HepG2 (cell line): ENCODE measurements at regions not wholly inside any gene's neighbourhood (a gene's known extent, or its start where the extent isn't known, plus 50 kb on each side); places are given as distances from the start of the nearest gene placed in this dataset.

Experiments
- ATF5 ChIP-seq: sonication (generic); formaldehyde crosslinking; IDR thresholded peaks from 2 replicates; pipeline ENCODE4 v1.4.0; 2020; ENCODE audit warnings: mild to moderate bottlenecking, low read depth, missing genetic modification reagents
- CENPT ChIP-seq: sonication (generic); formaldehyde crosslinking; IDR thresholded peaks from 2 replicates; pipeline ENCODE4 v1.8.0; 2022; ENCODE audit warnings: low read depth, mild to moderate bottlenecking, moderate library complexity, missing genetic modification reagents
- ELF3 ChIP-seq: IDR thresholded peaks from 2 replicates; pipeline ENCODE4 v1.6.1; 2016; ENCODE audit warnings: missing genetic modification reagents, missing compliant biosample characterization
- FOXK2 ChIP-seq: fragments of 450-650 bp; IDR thresholded peaks from 2 replicates; pipeline ENCODE4 v1.6.1; 2016
- GTF2F1 ChIP-seq: fragments of 150-350 bp; IDR thresholded peaks from 2 replicates; pipeline ENCODE4 v1.6.1; 2014; ENCODE audit warnings: low read length
- HHEX ChIP-seq: IDR thresholded peaks from 2 replicates; pipeline ENCODE4 v1.6.1; 2016; ENCODE audit warnings: control low read depth
- MAZ ChIP-seq, 2 experiments: sonication (generic) in 1 of 2; formaldehyde crosslinking in 1 of 2; IDR thresholded peaks; 2 replicates each; pipeline versions ENCODE4 v1.5.0 to v1.6.1; 2012 to 2020; ENCODE audit warnings: low read depth in 2 of 2, mild to moderate bottlenecking in 2 of 2, borderline replicate concordance in 1 of 2, improper control_type of control experiment in 1 of 2, low read length in 1 of 2, missing genetic modification reagents in 1 of 2, moderate library complexity in 1 of 2
- MXD4 ChIP-seq: IDR thresholded peaks from 2 replicates; pipeline ENCODE4 v1.6.1; 2016; ENCODE audit warnings: mild to moderate bottlenecking, missing biosample characterization, missing genetic modification reagents
- NR0B2 ChIP-seq: sonication (generic); formaldehyde crosslinking; IDR thresholded peaks from 2 replicates; pipeline ENCODE4 v1.4.0; 2020; ENCODE audit warnings: mild to moderate bottlenecking, missing genetic modification reagents
- PHF20 ChIP-seq: sonication (generic); formaldehyde crosslinking; IDR thresholded peaks from 2 replicates; pipeline ENCODE4 v1.5.0; 2020; ENCODE audit warnings: mild to moderate bottlenecking, missing genetic modification reagents
- POGK ChIP-seq: sonication (generic); formaldehyde crosslinking; conservative IDR thresholded peaks from 2 replicates; pipeline ENCODE4 v1.8.0; 2022; ENCODE audit warnings: mild to moderate bottlenecking, moderate library complexity, missing genetic modification reagents
- SNAPC4 ChIP-seq: sonication (generic); formaldehyde crosslinking; IDR thresholded peaks from 2 replicates; pipeline ENCODE4 v1.4.0; 2020; ENCODE audit warnings: mild to moderate bottlenecking, missing genetic modification reagents
- SP5 ChIP-seq: IDR thresholded peaks from 2 replicates; pipeline ENCODE4 v1.6.1; 2016; ENCODE audit warnings: low read depth, borderline replicate concordance
- SSRP1 ChIP-seq: IDR thresholded peaks from 2 replicates; pipeline ENCODE4 v1.6.1; 2016; ENCODE audit warnings: control low read depth
- STAT6 ChIP-seq: sonication (generic); formaldehyde crosslinking; IDR thresholded peaks from 2 replicates; pipeline ENCODE4 v1.4.0; 2020; ENCODE audit warnings: missing genetic modification reagents, mild to moderate bottlenecking, borderline replicate concordance
- ZKSCAN1 ChIP-seq: fragments of 150-350 bp; IDR thresholded peaks from 2 replicates; pipeline ENCODE4 v1.6.1; 2014; ENCODE audit warnings: low read length
- ZNF790 ChIP-seq: sonication (generic); formaldehyde crosslinking; IDR thresholded peaks from 2 replicates; pipeline ENCODE4 v1.8.0; 2022; ENCODE audit warnings: missing genetic modification reagents, mild to moderate bottlenecking, borderline replicate concordance
- ZNF883 ChIP-seq: sonication (generic); formaldehyde crosslinking; IDR thresholded peaks from 2 replicates; pipeline ENCODE4 v1.5.1; 2020; ENCODE audit warnings: mild to moderate bottlenecking, missing genetic modification reagents; ENCODE audit errors: not compliant biosample characterization
- ZSCAN9 ChIP-seq: IDR thresholded peaks from 2 replicates; pipeline ENCODE4 v1.6.1; 2016; ENCODE audit warnings: borderline replicate concordance

GRCh38 chr2:172172513-172173173 is 69.9 kb upstream of the DLX2 start (continued):
- TF ChIP-seq ZKSCAN1: no peak
- no peak for TF ChIP-seq HHEX (CRISPR knock-in tag)
- TF ChIP-seq MAZ (IDR thresholded peaks at IDR 0.05; ENCODE audit: borderline replicate concordance, low read depth, low read length): peak; percentile 92
- TF ChIP-seq MAZ (CRISPR knock-in tag; IDR thresholded peaks at IDR 0.05; ENCODE audit: low read depth): peak; percentile 97
- no peak for TF ChIP-seq FOXK2
- peak; percentile 42; the same call in 1 of the 2 replicates for TF ChIP-seq ELF3 (CRISPR knock-in tag)
- no peak for TF ChIP-seq SNAPC4 (CRISPR knock-in tag)
- peak; percentile 64; the same call in 1 of the 2 replicates for TF ChIP-seq SP5
- TF ChIP-seq ZSCAN9: no peak
- TF ChIP-seq CENPT: no peak
- peak; percentile 63; the same call in 1 of the 2 replicates for TF ChIP-seq MXD4 (CRISPR knock-in tag)
- TF ChIP-seq STAT6 (CRISPR knock-in tag): no peak
- TF ChIP-seq ZNF790 (CRISPR knock-in tag): no peak
- peak; percentile 79 for TF ChIP-seq POGK (CRISPR knock-in tag)
- no peak for TF ChIP-seq GTF2F1
- TF ChIP-seq ATF5 (CRISPR knock-in tag): no peak
- TF ChIP-seq PHF20 (CRISPR knock-in tag): no peak
- no peak for TF ChIP-seq SSRP1 (CRISPR knock-in tag)
- no peak for TF ChIP-seq ZNF883 (CRISPR knock-in tag)
- no peak for TF ChIP-seq NR0B2 (CRISPR knock-in tag)
